GM20431 (cell line): ENCODE measurements at regions not wholly inside any gene's neighbourhood (a gene's known extent, or its start where the extent isn't known, plus 50 kb on each side); places are given as distances from the start of the nearest gene placed in this dataset.

Source experiments
- in situ Hi-C: fragments of 300-500 bp; cut with MseI, MboI; formaldehyde crosslinking; loops from one replicate; pipeline ENCODE4 v1.15.0; 2020; ENCODE audit warnings: low sequenced_read_pairs; ENCODE audit not compliant: unreplicated experiment

DNA sequence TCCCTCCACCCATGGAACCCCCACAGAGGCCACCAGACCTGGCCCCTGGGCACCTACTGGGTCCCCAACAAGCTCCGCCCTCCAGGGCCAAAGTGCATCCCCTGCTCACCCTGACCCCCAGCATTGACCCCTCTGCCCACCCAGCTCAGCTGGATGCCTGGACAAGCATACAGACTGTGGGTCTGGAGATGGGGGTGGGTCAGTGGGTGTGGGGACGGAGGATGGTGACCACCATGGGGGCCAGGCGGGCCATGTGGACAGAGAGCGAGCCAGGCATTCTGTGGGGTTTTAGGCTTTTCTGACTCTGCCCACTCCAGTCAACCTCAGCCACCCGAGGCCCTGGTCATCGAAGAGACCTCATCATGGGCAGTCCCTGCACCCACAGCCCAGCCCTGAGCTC, 183.7 kb downstream of the BRD1 start:
- in situ Hi-C loops: no loop called here

- in situ Hi-C loops: no loop called here
Observed at GRCh38 chr22:49643466-49643865, 184.2 kb downstream of the BRD1 start.

DNA sequence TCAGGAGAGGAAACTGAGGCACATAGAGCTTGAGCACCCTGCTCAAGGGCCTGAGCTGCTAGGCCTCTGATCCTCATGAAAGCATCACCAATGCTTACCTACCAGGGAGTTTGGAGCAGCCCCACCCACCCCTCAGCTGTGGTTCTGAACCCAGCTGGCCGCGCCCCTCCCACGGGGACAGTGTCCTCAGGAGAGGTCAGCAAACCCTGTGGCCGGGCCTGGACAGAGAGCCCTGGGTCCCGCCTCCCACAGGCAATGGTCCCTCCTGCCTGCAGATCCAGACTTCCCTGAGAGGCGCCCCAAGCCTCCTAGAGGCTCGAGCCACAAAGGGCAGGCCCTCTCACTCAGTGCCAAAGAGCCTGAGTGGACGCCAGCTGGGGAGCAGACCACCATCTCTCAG, 184.9 kb downstream of the BRD1 start:
- in situ Hi-C loops: no loop called here

DNA sequence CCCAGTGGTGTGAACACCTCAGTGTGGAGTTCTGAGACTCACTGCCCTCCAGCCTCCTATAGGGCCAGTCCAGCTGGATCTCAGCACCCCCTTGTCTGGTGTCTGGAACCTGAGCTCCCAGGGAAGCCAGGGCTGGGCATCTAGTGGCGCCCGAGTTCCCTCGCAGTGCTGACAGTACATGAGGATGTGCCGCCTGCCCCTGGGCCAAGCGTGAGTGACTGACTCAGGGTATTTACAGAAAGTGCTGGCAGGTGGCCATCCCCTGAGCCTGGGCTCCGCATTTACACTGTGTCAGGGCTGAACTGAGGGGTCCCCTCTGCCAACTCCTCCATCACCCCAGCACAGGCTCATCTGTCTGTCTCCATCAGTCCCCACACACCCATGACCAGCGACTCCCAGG, 185.3 kb downstream of the BRD1 start:
- in situ Hi-C loops: no loop called here

DNA sequence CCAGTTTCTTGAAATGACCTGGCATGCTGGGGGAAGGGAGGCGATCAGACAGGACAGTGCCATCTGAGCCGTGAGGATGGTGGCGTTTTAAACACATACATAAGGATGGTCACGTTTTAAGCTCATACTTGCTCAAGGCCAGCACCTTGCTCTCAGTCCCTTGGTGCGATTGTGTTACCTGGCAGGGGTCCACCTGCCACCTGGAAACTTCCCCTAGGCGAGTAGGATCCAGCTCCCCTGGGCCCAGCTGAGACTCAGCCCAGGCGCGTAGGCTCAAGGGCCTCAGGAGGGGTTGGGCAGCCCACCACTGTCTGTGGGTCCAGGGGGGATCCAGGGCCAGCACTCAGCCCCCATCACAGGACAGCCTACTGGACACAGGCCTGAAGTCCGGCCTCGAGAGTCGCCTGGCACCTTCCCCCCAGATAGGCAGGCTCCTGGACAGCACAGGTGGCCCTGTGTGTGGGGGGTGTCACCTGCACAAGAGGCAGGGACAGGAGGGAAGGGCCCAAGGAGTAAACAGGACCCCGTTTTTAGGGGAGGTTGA, 185.8 kb downstream of the BRD1 start:
- in situ Hi-C loops: no loop called here

DNA sequence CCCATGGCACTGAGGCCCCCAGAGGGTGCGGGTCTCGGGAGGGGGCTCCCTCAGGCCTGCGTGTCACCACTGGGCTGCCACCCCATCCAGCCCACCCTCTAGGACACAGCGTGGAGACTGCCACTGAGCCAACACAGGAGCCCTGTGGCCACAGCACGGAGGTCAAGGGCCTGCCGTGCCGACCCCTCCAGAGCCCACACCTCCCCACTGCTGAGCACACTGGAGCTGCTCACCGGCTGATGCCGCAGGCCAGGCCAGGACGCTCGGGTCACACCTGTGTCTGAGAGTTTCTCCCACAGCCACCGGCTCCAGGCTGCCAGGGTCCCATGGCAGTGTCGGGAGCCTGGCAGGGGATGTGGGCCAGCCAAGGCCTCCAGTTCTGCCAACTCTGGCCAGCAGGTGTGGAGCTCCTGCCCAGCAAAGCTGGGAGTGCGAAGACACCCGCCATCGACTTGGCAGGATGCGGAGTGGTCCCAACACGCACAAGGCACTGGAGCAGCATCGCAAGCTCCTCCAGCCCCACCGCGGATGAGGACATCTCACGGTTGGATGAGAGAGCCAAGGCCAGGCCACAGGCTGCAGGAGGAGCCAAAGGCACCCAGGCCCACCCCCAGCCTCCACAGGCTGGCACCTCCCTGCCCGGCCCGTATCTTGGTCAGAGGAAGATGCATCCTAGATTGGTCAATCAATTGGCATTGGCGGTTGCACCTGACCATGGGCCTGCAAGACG, 187.1 kb downstream of the BRD1 start:
- in situ Hi-C loops: no loop called here

- in situ Hi-C loops: no loop called here
Observed at GRCh38 chr22:49639956-49640355, 187.7 kb downstream of the BRD1 start.

DNA sequence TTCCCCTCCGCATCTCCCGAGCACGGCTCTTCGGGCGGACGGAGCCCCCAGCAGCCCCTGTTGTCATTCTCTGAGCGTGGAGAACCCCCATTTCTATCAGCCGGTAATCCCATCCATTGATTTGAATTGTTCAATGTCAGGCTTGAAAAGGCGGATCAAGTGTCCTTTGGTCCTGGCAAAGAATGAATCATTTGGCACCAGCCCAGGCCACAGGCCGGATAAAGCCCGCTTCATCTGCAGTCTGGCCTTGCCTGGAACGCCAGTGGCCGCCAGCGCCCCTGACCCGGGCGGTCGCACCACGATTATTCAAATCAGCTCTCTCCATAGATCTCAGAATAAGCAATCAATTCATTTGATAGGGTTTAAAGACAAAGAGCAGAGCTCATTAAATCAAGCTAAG, 188.9 kb downstream of the BRD1 start:
- in situ Hi-C loops: no loop called here

DNA sequence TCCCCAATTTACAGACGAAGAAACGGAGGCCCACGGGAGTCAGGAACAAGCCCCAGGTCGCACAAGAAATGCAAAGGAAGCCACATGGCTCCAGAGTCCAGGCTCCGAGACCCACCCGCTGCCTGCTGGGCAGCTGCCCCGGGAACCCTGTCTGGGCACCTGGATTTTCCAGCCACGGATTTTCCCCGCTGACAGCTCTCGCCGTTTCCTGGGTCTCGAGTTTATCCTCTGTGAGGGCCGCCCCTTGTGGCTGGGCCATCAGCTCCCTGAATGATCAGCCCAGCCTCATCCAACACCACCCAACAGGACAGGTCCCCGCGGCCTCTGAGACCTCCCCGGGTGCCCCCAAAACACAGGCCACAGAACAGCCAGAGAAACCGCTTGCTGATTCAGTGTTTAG, 189.7 kb downstream of the BRD1 start:
- in situ Hi-C loops: no loop called here

DNA sequence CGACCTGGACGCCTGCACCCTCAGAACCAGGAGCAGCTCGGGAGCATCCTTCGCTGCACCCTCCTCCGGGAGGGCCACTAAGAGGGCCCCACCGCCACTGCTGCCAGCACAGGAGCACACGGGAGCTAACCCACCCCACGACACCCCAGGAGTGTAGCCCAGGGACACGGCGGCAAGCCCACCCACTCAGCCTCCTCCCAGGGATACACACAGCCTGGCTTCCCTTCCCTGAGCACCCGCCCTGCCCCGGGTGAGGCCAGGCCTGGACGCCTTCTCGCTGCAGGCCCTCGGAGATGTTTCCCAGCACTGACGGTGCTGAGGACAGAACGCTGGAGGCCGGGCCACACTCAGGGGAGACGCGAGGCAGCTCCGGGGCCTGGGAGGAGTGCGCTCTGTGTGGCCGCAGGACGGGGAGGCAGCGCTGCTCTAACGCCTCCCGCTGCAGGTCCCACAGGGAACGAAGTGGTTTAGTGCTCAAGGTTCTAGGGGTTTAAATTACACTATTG, 190.4 kb downstream of the BRD1 start:
- in situ Hi-C loops: no loop called here

DNA sequence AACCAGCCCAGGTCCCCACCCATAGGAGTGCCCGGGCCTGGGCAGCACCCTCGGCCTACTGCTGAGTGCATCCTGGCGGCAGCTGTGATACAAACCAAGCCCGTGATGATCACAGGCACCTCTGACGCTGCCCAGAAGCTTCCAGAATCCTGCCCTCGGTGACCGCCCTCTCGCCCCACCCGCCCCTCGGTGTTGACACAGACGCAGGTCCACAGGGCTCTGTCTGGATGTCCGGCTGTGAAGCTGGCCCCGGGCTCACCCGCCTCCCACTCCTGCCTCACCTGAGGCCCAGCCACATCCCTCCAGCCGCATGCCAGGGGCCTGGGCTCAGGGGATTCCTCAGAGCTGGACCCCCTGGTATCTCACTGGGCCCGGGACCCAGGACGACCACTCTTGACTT, 191.0 kb downstream of the BRD1 start:
- in situ Hi-C loops: no loop called here

- in situ Hi-C loops: no loop called here
Observed at GRCh38 chr22:49636214-49636613, 191.5 kb downstream of the BRD1 start.

- in situ Hi-C loops: no loop called here
Observed at GRCh38 chr22:49634006-49634772, 193.5 kb downstream of the BRD1 start.

DNA sequence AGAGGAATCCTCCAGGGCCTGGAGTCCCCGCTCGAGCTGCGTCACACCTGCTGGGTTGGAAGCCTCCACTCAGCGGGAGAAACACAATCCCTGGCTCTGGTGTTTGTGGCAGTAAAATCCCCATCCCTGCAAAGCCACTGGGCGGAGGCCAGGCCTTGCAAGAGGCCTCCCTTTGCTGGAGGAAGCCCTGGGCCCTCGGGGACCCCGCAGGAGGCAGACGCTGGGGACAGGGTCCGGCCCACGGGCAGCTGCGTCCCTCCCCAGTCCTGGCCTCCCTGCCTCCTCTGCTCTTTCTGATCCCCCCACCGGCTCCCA, 194.7 kb downstream of the BRD1 start:
- in situ Hi-C loops: no loop called here

DNA sequence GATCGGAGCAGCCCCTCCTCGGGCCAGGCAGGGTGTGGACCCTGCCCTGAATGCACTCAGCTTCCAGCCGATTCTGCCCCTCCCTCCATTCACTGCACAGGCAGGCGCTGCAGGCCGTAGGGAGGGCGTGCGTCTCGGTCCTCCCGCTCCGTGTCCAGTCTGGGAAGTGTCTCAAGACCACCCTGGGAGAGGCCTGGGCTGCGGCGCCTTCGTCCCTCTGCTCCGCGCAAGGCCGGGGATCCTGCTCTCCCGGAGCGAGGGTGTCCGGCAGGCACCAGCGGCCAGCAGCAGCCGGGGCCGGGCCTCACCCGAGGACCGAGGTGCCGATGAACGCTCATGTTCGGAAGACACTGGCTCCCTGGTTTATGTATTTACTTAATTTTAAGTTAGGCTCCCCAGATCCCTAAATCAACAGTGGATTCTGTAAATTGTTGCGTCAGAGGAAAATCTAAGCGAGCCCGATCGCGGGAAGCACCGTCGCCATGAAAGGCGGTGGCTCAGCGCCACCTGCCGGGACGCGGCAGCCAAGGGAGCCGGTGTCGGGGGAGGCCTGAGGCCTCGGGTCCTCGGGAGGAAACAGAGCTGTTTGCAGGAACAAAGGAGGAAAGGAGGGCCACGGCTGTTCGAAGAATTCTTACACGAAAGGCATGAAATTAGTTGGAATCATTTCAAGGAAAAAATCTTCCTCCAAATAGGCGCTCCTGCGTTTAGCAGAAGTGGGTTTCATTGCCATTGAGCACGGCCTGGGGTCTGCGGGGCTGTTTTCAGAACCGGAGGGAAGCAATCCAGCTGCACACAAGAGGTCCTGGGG, 195.3 kb downstream of the BRD1 start:
- in situ Hi-C loops: no loop called here

DNA sequence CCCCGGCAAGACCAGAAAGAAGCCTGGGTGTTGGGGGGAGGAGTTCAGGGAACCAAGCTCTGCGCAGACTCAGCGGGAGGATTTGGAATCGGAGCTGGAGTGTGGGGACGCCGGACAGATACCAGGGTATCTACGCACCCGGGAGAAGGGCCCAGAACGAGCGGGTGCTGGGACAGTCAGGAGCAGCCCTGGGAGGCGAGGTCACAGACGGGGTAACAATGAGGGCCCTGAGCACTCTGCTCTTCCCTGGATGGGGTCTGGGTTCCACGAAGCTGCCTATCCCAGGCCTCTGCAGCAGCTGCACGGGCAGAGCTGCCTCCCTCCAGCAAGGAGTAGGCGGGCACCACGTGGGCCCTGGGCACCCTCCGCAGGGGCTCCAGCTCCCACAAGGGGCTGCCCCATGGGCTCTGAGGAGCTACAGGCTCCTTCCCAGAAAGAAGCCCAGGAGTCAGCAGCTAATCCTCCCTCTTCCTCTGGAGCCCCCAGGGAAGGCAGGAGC, 197.2 kb downstream of the BRD1 start:
- in situ Hi-C loops: no loop called here

DNA sequence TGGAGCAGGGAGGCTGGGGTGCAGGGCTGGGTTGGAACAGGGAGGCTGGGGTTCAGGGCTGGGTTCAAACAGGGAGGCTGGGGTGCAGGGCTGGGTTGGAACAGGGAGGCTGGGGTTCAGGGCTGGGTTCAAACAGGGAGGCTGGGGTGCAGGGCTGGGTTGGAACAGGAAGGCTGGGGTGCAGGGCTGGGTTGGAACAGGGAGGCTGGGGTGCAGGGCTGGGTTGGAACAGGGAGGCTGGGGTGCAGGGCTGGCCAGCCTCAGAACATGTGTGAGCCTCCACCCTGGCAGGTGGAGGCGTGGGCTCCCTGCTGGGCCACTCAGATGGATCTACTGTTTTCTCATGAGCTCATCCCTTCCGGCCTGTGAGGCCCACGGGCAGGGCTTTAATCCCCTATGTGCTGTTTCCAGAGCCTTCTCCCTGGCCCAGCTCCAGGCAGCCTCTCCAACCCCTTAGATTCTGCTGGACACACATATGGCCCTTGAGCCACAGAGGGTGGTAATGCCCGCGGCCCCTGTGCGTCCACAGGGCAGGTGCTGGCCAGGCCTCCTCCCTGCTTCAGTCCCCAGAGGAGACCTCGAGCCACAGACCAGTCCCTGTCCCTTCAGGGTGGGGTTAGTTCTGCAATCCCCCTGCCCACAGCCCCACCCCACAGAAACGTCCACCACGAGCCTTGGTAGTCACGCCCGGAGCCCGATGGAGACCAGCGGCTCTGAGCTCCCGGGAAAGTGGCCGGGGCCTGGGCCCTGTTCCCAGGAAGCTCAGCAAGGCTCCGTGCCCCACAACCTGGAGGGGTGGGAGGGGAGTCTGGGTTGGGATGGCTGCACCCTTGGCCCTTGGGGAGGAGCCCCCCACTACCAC, 197.9 kb downstream of the BRD1 start:
- in situ Hi-C loops: no loop called here

DNA sequence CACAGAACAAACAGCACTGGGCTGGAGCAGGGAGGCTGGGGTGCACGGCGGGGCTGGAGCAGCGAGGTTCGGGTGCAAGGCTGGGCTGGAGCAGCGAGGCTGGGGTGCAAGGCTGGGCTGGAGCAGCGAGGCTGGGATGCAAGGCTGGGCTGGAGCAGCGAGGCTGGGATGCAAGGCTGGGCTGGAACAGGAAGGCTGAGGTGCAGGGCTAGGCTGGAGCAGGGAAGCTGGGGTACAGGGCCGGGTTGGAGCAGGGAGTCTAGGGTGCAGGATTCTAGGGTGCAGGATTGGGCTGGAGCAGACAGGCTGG, 198.5 kb downstream of the BRD1 start:
- in situ Hi-C loops: no loop called here

- in situ Hi-C loops: no loop called here
Observed at GRCh38 chr22:49628391-49629260, 199.0 kb downstream of the BRD1 start.
